Osteocyte (in vitro differentiated cells): ENCODE measurements at regions not wholly inside any gene's neighbourhood (a gene's known extent, or its start where the extent isn't known, plus 50 kb on each side); places are given as distances from the start of the nearest gene placed in this dataset.

Source experiments
- DNase-seq: peaks from one replicate; pipeline ENCODE4 v3.0.0; 2021; ENCODE audit warnings: mixed read lengths; ENCODE audit not compliant: unreplicated experiment; ENCODE audit errors: extremely low spot score
- H3K27ac Mint-ChIP-seq: one replicate; pipeline ENCODE4 v1.8.0; 2021; ENCODE audit warnings: mild to moderate bottlenecking, mixed read lengths; ENCODE audit not compliant: unreplicated experiment
- H3K27me3 Mint-ChIP-seq: one replicate; pipeline ENCODE4 v1.8.0; 2021; ENCODE audit warnings: mixed read lengths; ENCODE audit not compliant: unreplicated experiment
- H3K36me3 Mint-ChIP-seq: one replicate; pipeline ENCODE4 v1.8.0; 2021; ENCODE audit warnings: mixed read lengths; ENCODE audit not compliant: unreplicated experiment
- H3K4me1 Mint-ChIP-seq: one replicate; pipeline ENCODE4 v1.8.0; 2021; ENCODE audit warnings: mixed read lengths; ENCODE audit not compliant: unreplicated experiment
- H3K4me3 Mint-ChIP-seq: one replicate; pipeline ENCODE4 v1.8.0; 2021; ENCODE audit warnings: mild to moderate bottlenecking, moderate library complexity, mixed read lengths; ENCODE audit not compliant: unreplicated experiment
- H3K9me3 Mint-ChIP-seq: one replicate; pipeline ENCODE4 v1.8.0; 2021; ENCODE audit warnings: mixed read lengths; ENCODE audit not compliant: unreplicated experiment
- TF ChIP-seq, protein P1 (sequence below): fragments of 200-600 bp; sonication (generic); IDR thresholded peaks from 2 replicates; pipeline ENCODE4 v1.5.0; 2021; ENCODE audit warnings: antibody characterized with exemption, mild to moderate bottlenecking, moderate library complexity

DNA sequence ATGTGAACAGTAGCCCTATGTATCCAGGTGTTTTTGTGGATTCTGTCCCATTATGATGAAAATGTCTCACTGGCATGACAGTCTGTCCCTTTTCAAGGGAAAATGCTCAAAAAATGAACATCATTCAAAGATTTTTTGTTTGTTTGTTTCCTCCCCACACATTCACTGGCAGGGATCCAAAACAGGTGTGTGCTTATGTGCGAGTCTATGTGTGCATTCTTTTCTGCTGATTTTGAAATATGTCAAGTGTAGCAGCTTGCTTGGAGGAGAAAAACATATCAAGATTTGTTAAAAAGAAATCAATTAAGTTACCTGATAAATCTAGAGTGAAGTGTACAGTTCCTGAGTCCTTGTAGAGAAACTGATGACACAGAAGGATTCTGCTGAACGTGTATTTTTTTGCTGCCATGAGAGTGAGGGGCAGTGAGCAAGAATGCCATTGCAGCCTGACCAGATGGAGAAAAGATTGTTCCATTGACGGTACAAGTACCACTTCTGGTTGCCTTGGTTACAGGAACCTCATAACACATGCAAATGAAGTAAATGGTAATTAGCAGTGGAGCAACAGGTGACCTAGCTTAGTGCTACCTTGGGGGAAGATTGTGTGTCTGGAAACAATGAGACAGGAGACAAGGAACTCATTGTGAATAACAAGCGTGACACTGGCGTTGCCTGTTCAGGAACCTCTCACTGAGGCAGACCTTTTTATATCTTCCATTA, 277.4 kb upstream of the PHYHIPL start:
- peaks cover 19% of the 10 kb centered on the region for H3K9me3 Mint-ChIP-seq
- DNase-seq, result no peak
- TF ChIP-seq, protein P1, sequence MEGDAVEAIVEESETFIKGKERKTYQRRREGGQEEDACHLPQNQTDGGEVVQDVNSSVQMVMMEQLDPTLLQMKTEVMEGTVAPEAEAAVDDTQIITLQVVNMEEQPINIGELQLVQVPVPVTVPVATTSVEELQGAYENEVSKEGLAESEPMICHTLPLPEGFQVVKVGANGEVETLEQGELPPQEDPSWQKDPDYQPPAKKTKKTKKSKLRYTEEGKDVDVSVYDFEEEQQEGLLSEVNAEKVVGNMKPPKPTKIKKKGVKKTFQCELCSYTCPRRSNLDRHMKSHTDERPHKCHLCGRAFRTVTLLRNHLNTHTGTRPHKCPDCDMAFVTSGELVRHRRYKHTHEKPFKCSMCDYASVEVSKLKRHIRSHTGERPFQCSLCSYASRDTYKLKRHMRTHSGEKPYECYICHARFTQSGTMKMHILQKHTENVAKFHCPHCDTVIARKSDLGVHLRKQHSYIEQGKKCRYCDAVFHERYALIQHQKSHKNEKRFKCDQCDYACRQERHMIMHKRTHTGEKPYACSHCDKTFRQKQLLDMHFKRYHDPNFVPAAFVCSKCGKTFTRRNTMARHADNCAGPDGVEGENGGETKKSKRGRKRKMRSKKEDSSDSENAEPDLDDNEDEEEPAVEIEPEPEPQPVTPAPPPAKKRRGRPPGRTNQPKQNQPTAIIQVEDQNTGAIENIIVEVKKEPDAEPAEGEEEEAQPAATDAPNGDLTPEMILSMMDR, result no peak
- peaks cover 3% of the 10 kb centered on the region for H3K36me3 Mint-ChIP-seq
- H3K27ac Mint-ChIP-seq, result no peak overlapping the region
- no peaks in the 10 kb centered on the region for H3K27me3 Mint-ChIP-seq
- no peak overlapping the region for H3K4me3 Mint-ChIP-seq
- H3K4me1 Mint-ChIP-seq, result peaks cover 22% of the 10 kb centered on the region

DNA sequence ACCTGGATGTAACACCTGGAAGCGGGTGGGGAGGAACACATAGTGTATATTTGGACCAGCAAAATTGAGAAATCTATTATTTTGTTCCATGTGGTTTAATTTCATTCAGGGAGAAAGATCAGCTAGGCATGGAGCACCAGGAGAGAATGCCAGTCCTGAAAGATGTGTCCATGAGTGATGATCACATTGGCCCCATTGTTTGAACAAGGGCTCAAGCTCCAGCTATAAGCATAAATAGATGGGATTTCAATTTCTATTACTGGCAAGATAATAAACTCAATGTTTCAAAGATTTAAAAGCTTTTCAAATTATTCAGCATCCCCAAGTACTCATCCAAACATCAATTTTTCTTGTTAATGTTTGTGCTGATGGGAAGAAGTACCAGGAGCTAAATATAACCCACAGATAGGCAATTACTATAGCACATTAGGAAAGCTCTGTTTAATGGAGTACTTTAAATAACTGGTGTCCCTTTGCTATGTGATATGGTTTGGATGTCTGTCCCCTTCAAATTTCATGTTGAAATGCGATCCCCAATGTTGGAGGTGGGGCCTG, 275.3 kb upstream of the PHYHIPL start:
- Mint-ChIP-seq H3K27ac (no peak overlapping the region), H3K4me3 (no peak overlapping the region), H3K4me1 (peaks cover 16% of the 10 kb centered on the region), H3K27me3 (no peaks in the 10 kb centered on the region), H3K36me3 (peaks cover 3% of the 10 kb centered on the region), H3K9me3 (peaks cover 19% of the 10 kb centered on the region)
- DNase-seq, result no peak
- TF ChIP-seq, protein P1, result no peak

DNA sequence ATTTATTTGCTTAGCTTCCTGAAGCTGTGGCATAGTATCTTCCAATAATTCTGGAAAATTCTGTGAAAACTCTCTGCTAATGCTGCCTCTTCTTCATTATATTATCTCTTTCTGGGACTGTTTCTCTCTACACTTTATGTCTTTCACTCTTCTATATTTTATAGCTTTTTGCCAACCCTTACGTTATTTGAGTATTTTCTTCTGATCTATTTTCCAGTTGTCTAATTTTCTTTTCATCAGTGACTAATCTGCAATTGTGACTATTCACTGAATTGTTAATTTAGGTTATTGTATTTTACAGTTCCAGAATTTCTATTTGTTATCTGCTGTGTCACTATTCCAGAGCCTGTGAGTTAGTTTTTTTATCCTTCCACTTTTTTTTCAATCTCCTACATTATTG, 273.4 kb upstream of the PHYHIPL start:
- Mint-ChIP-seq H3K27ac (no peak overlapping the region), H3K36me3 (peaks cover 3% of the 10 kb centered on the region)
- TF ChIP-seq, protein P1, result no peak

GRCh38 chr10:58909881-58910280, 266.6 kb upstream of the PHYHIPL start:
- H3K27me3 Mint-ChIP-seq, result no peaks in the 10 kb centered on the region
- no peak overlapping the region for H3K4me3 Mint-ChIP-seq
- no peak overlapping the region for H3K27ac Mint-ChIP-seq
- no peaks in the 10 kb centered on the region for H3K4me1 Mint-ChIP-seq
- H3K9me3 Mint-ChIP-seq, result no peaks in the 10 kb centered on the region
- no peaks in the 10 kb centered on the region for H3K36me3 Mint-ChIP-seq
- TF ChIP-seq, protein P1, result no peak
- no peak for DNase-seq

More for the DNA sequence above, 273.4 kb upstream of the PHYHIPL start:
- H3K27me3 Mint-ChIP-seq, result no peaks in the 10 kb centered on the region
- peaks cover 19% of the 10 kb centered on the region for H3K9me3 Mint-ChIP-seq
- DNase-seq, result no peak
- peaks cover 2% of the 10 kb centered on the region for H3K4me1 Mint-ChIP-seq
- H3K4me3 Mint-ChIP-seq, result no peak overlapping the region

- no peak overlapping the region for H3K27ac Mint-ChIP-seq
- TF ChIP-seq, protein P1, result no peak
- H3K27me3 Mint-ChIP-seq, result no peaks in the 10 kb centered on the region
- H3K4me3 Mint-ChIP-seq, result no peak overlapping the region
- DNase-seq, result no peak
- H3K9me3 Mint-ChIP-seq, result no peaks in the 10 kb centered on the region
- no peaks in the 10 kb centered on the region for H3K36me3 Mint-ChIP-seq
- H3K4me1 Mint-ChIP-seq, result no peaks in the 10 kb centered on the region
Observed at GRCh38 chr10:58913717-58914116, 262.7 kb upstream of the PHYHIPL start.
